ENCODE measurements at regions not wholly inside any gene's neighbourhood (a gene's known extent, or its start where the extent isn't known, plus 50 kb on each side); places are given as distances from the start of the nearest gene placed in this dataset.

GRCh38 chr7:26574476-26574875 is 282.8 kb downstream of the SNX10 start:
- Histone ChIP-seq H3K27me3 (no peaks in the 10 kb centered on the region), H3K27ac (no peak overlapping the region), H3K4me3 (no peak overlapping the region), H3K36me3 (no peaks in the 10 kb centered on the region), H3K9me3 (no peaks in the 10 kb centered on the region), H3K4me1 (ENCODE audit: insufficient read depth) (no peaks in the 10 kb centered on the region)
- intact Hi-C loops (cut with DNase I), result no loop called here
- TF ChIP-seq EP300 (IDR thresholded peaks at IDR 0.05) (no peak), POLR2A (IDR thresholded peaks at IDR 0.05) (no peak), CTCF (IDR thresholded peaks at IDR 0.05) (no peak)
- no peak for DNase-seq
- WGBS, 3 donors, result 78 to 86% (median 83%) methylated on average over 6 of the region's 6 CpGs

GRCh38 chr7:26580064-26580591 is 284.3 kb downstream of the SKAP2 start:
- no peak overlapping the region for H3K27ac ChIP-seq
- WGBS, 3 donors, result 78 to 80% (median 78%) methylated on average over 4 of the region's 4 CpGs
- no peaks in the 10 kb centered on the region for H3K4me1 ChIP-seq (ENCODE audit: insufficient read depth)
- H3K36me3 ChIP-seq, result no peaks in the 10 kb centered on the region
- H3K4me3 ChIP-seq, result no peak overlapping the region
- no peak for DNase-seq
- H3K27me3 ChIP-seq, result no peaks in the 10 kb centered on the region
- TF ChIP-seq POLR2A (IDR thresholded peaks at IDR 0.05), result no peak
- intact Hi-C loops (cut with DNase I), result no loop called here
- no peaks in the 10 kb centered on the region for H3K9me3 ChIP-seq

DNA sequence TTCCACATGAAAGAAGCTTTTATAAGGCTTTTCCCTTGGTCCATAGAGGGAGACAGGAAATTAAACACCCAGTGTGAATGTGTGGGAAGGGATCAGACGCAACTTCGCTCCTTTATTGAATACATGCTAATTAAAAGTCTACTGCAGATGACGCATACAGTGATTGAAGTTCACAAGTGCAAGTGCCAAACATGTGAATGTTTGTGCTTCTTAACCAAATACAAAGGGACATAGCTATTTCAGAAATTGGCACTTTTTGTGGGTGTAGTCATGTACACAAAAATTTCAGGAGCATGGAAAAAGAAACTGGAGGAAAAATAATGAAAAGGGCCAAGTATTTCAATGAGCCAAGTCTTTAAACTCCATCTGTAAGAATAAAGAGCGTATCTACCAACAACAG is 283.7 kb downstream of the SKAP2 start:
- Histone ChIP-seq H3K4me3 (no peak overlapping the region), H3K4me1 (ENCODE audit: insufficient read depth) (no peaks in the 10 kb centered on the region), H3K27ac (no peak overlapping the region), H3K36me3 (no peaks in the 10 kb centered on the region), H3K9me3 (no peaks in the 10 kb centered on the region), H3K27me3 (no peaks in the 10 kb centered on the region)
- intact Hi-C loops (cut with DNase I), result no loop called here
- DNase-seq, result no peak
- TF ChIP-seq EP300 (IDR thresholded peaks at IDR 0.05) (no peak), POLR2A (IDR thresholded peaks at IDR 0.05) (no peak), CTCF (IDR thresholded peaks at IDR 0.05) (no peak)
- WGBS, 3 donors, result 69 to 80% (median 79%) methylated on average over 4 of the region's 4 CpGs

DNA sequence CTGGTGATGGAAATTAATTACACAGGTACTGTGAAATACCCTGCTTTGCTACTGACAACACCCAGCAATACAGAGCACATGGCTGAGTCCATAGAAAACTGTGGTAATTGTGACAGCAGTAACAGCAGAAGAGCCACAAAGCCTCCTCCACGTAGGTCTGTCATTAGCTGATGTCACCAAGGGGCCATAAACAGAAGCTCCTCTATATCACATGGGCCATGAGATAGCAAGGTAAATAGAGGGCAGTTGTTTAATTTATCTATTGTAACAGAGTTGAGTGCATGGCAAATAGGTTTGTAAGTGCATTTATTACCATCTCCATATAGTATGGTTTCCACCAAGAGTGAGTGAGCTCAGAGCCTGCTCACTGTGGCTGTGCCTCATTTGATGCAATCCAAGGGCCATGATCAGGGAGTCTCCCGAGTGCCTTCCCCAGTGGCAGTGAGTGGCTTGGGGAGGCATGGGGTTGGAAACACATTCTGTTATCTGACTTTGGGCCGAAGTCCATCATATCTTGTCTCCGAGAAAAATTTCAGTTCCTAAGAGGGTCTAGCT is 281.2 kb downstream of the SKAP2 start:
- no peaks in the 10 kb centered on the region for H3K9me3 ChIP-seq
- WGBS, 3 donors, result 64 to 69% (median 66%) methylated on average over 4 of the region's 4 CpGs
- H3K4me1 ChIP-seq (ENCODE audit: insufficient read depth), result no peaks in the 10 kb centered on the region
- DNase-seq, result no peak
- no peaks in the 10 kb centered on the region for H3K36me3 ChIP-seq
- no peak overlapping the region for H3K4me3 ChIP-seq
- H3K27ac ChIP-seq, result no peak overlapping the region
- H3K27me3 ChIP-seq, result no peaks in the 10 kb centered on the region
- TF ChIP-seq EP300 (IDR thresholded peaks at IDR 0.05), result no peak
- no peak for TF ChIP-seq POLR2A (IDR thresholded peaks at IDR 0.05)
- TF ChIP-seq CTCF (IDR thresholded peaks at IDR 0.05), result no peak
- intact Hi-C loops (cut with DNase I), result no loop called here

- DNase-seq, result no peak
- no peaks in the 10 kb centered on the region for H3K4me1 ChIP-seq (ENCODE audit: insufficient read depth)
- no peak for TF ChIP-seq POLR2A (IDR thresholded peaks at IDR 0.05)
- no peak for TF ChIP-seq EP300 (IDR thresholded peaks at IDR 0.05)
- TF ChIP-seq CTCF (IDR thresholded peaks at IDR 0.05), result no peak
- 54 to 67% (median 64%) methylated on average over 2 of the region's 2 CpGs for WGBS, 3 donors
- no peaks in the 10 kb centered on the region for H3K9me3 ChIP-seq
- H3K36me3 ChIP-seq, result no peaks in the 10 kb centered on the region
- H3K4me3 ChIP-seq, result no peak overlapping the region
- H3K27ac ChIP-seq, result no peak overlapping the region
- no peaks in the 10 kb centered on the region for H3K27me3 ChIP-seq
- intact Hi-C loops (cut with DNase I), result no loop called here
Measured at GRCh38 chr7:26584326-26584725, 280.1 kb downstream of the SKAP2 start.
